Psoas muscle (tissue), 7 donors: ENCODE measurements at regions not wholly inside any gene's neighbourhood (a gene's known extent, or its start where the extent isn't known, plus 50 kb on each side); places are given as distances from the start of the nearest gene placed in this dataset.

Source experiments
- ATAC-seq, 4 donors: fragments of 200-7000 bp; cut with Tn5 transposase; one replicate each; pipeline ENCODE4 v1.9.1; 2020; ENCODE audit warnings: moderate library complexity in 3 of 4, mild to moderate bottlenecking in 2 of 4
- DNase-seq, 2 donors: peaks; one replicate each; pipeline ENCODE4 v3.0.0-alpha.2; 2020
- H3K27ac ChIP-seq: fragments of 200-600 bp; one replicate; pipeline ENCODE4 v1.8.0; 2022
- H3K27me3 ChIP-seq, 3 donors: fragments of 200-600 bp in 1 of 3; one replicate each; pipeline versions ENCODE4 v1.6.1 to v1.8.0; 2013 to 2022; ENCODE audit warnings: low read length in 2 of 3, mild to moderate bottlenecking in 2 of 3, moderate library complexity in 1 of 3; ENCODE audit not compliant: insufficient read depth in 3 of 3
- H3K36me3 ChIP-seq, 2 donors: fragments of 200-600 bp in 1 of 2; one replicate each; pipeline versions ENCODE4 v1.6.1 to v1.8.0; 2013 to 2022; ENCODE audit warnings: low read depth in 1 of 2, mild to moderate bottlenecking in 1 of 2, moderate library complexity in 1 of 2; ENCODE audit not compliant: insufficient read depth in 1 of 2
- H3K4me1 ChIP-seq: fragments of 200-600 bp; one replicate; pipeline ENCODE4 v1.8.0; 2022
- H3K4me3 ChIP-seq: fragments of 200-600 bp; one replicate; pipeline ENCODE4 v1.8.0; 2022; ENCODE audit warnings: mild to moderate bottlenecking
- H3K9me3 ChIP-seq: fragments of 200-600 bp; one replicate; pipeline ENCODE4 v1.8.0; 2022
- WGBS, 3 donors: extraction: QIAGEN DNeasy Blood & Tissue Kit; methylation state at CpG; one replicate each; pipeline versions ENCODE4 v1.1.6 to v1.1.7; 2013; 5-methylcytosine and 5-hydroxymethylcytosine counted together
- intact Hi-C, 2 donors: fragments of 100-400 bp; cut with DNase I; formaldehyde crosslinking; loops; one replicate each; pipeline versions ENCODE4 v1.11.0 to v1.14.2; 2022
- TF ChIP-seq, protein P1 (sequence below): fragments of 200-600 bp; IDR thresholded peaks from one replicate; pipeline ENCODE4 v1.8.0; 2022; ENCODE audit warnings: antibody characterized with exemption
- donor health status: healthy with polysubstance abuse.
- donor health status: DM: no; HTN: no; CAD: no; lungs with moderate emphysema.
- donor health status: Bipolar disorder and iron deficiency.
- donor health status: healthy.
- donor health status: DM: yes; HTN: yes; CAD: no.
- donor health status: DM: no; HTN: no; CAD: no.
- donor health status: DM: yes; HTN: yes; CAD: no.

DNA sequence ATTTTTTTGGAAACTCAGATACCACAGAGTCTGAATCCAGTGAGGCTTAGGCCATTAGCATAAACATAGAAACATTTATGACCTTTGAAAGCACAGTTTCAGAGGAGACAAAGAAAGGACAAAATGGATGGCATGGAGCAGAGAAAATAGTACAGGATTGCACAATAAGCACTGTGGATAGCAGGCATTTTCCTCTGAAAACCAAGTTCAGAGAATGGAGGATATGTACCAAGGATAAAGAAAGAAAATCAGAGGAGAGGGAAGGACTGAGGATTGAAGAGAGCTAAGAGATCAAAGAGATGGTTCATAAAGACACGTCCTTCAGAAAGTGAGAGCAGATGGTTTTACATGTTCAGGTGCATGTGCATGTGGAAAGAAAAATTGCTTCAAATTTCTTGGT lies 707.2 kb upstream of the CELF2 start:
- TF ChIP-seq, protein P1, sequence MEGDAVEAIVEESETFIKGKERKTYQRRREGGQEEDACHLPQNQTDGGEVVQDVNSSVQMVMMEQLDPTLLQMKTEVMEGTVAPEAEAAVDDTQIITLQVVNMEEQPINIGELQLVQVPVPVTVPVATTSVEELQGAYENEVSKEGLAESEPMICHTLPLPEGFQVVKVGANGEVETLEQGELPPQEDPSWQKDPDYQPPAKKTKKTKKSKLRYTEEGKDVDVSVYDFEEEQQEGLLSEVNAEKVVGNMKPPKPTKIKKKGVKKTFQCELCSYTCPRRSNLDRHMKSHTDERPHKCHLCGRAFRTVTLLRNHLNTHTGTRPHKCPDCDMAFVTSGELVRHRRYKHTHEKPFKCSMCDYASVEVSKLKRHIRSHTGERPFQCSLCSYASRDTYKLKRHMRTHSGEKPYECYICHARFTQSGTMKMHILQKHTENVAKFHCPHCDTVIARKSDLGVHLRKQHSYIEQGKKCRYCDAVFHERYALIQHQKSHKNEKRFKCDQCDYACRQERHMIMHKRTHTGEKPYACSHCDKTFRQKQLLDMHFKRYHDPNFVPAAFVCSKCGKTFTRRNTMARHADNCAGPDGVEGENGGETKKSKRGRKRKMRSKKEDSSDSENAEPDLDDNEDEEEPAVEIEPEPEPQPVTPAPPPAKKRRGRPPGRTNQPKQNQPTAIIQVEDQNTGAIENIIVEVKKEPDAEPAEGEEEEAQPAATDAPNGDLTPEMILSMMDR = no peak
- Histone ChIP-seq H3K27ac (no peak overlapping the region), H3K4me1 (no peaks in the 10 kb centered on the region), H3K36me3 (no peaks in the 10 kb centered on the region), H3K9me3 (no peaks in the 10 kb centered on the region), H3K4me3 (no peak overlapping the region), H3K27me3 (no peaks in the 10 kb centered on the region)
- 68 to 77% (median 71%) methylated on average over 1 of the region's 1 CpG for WGBS, 3 donors
- ATAC-seq (no peak), DNase-seq (no peak)
- intact Hi-C loops = no loop called here

DNA sequence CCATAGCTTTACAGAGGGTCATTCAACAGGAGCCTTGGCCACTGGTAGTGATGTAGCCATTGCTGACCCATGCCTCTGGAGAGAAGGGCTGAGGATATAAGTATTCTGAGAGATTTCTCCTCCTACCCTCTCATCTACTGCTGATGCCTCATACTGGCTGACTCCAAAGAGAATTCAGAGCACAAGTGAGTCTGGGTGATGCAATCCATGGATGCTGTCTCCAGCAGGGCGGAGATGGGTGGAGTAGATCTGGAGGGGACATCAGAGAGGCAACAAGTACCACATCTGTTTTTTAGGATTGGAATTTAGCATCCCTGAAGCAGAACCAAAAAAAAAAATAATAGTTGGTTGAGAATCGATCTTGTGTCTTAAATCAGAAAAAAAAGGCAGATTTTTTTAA lies 705.7 kb upstream of the CELF2 start:
- TF ChIP-seq, protein P1 = no peak
- H3K36me3 ChIP-seq = no peaks in the 10 kb centered on the region
- H3K4me3 ChIP-seq = no peak overlapping the region
- no peaks in the 10 kb centered on the region for H3K4me1 ChIP-seq
- WGBS, 3 donors = 74 to 83% (median 80%) methylated on average over 2 of the region's 2 CpGs
- intact Hi-C loops = no loop called here
- no peak for DNase-seq
- H3K9me3 ChIP-seq = no peaks in the 10 kb centered on the region
- no peaks in the 10 kb centered on the region for H3K27me3 ChIP-seq
- H3K27ac ChIP-seq = no peak overlapping the region
- no peak for ATAC-seq

DNA sequence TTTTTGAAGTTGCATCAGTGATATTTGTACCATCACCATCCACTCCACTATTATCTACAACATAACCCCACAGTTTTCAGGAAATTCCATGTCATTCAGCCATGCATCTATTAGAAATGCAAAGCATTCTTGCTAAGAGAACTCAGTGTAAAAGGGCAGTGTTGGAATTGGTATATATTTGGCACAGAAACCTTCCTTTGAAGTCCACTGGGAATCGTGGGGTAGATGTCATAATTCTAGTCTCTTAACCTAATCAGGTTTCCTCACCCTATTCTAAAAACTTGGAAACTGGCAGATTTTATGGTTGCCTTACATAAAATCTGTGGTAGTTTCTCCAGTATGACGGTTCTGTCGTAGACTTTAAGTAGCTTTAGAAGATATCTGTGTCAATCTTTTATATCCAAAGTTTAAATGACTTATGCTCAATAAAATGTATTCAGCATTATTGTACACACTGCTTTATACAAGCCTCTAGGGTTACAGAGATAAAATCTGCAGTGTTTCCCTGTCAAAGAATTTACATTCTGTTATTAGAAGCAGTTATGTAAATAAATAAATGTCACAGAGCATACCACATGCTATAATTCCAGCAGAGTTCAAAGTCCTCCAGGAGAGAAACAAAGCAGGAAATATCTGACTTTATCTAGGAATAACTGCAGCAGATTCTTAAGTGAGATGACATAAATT lies 704.4 kb upstream of the CELF2 start:
- WGBS, 3 donors = 42 to 52% (median 42%) methylated on average over 3 of the region's 3 CpGs
- Histone ChIP-seq H3K27ac (no peak overlapping the region), H3K4me1 (no peaks in the 10 kb centered on the region), H3K27me3 (no peaks in the 10 kb centered on the region), H3K9me3 (no peaks in the 10 kb centered on the region), H3K4me3 (no peak overlapping the region), H3K36me3 (no peaks in the 10 kb centered on the region)
- DNase-seq = no peak
- TF ChIP-seq, protein P1 = no peak
- no peak for ATAC-seq
- intact Hi-C loops = no loop called here

DNA sequence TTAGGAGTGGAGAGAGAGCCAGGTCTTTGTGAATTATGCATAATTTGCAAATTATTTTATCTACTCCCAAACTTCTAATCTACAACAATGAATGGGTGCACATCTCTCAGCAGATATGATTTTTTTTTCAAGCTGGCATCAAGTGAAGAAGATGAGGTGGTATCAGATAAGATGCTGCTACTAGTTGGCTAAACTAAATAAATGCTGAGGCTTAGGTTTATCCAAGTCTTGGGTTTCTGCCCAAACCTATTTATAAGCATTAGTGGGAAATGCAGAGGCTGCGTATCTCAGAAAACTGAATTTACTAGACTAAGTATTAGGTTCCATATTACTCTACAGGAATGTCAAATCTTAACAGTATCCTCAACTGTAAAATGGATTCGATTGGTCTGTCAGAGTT lies 703.0 kb upstream of the CELF2 start:
- no peaks in the 10 kb centered on the region for H3K36me3 ChIP-seq
- no peak overlapping the region for H3K27ac ChIP-seq
- WGBS, 3 donors = 78 to 87% (median 79%) methylated on average over 2 of the region's 2 CpGs
- DNase-seq = no peak
- ATAC-seq = no peak
- no peaks in the 10 kb centered on the region for H3K9me3 ChIP-seq
- no peak overlapping the region for H3K4me3 ChIP-seq
- H3K27me3 ChIP-seq = no peaks in the 10 kb centered on the region
- no peaks in the 10 kb centered on the region for H3K4me1 ChIP-seq
- TF ChIP-seq, protein P1 = no peak
- intact Hi-C loops = no loop called here

DNA sequence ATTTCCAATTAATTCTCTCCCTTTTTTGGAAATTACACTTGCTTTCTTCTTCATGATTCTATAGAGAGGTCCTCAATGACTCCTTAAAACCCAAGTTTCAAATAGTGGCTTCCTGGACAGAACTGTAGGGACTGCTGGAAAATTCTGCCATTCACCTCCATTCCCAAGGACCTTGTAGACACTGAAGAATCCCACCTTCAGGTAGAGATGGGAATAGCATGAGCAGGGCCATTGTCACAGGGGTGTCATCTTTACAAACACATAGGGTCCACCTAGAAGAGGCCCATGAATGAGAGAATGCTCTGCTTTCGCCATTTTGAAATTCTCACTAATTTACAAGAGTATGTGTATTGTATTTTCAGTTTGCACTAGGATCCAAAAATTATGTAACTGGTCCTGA lies 701.7 kb upstream of the CELF2 start:
- Histone ChIP-seq H3K4me1 (no peaks in the 10 kb centered on the region), H3K27me3 (no peaks in the 10 kb centered on the region), H3K27ac (no peak overlapping the region), H3K36me3 (no peaks in the 10 kb centered on the region), H3K4me3 (no peak overlapping the region), H3K9me3 (no peaks in the 10 kb centered on the region)
- no peak for DNase-seq
- WGBS, 3 donors = 85 to 95% (median 88%) methylated on average over 1 of the region's 1 CpG
- TF ChIP-seq, protein P1 = no peak
- ATAC-seq = no peak
- intact Hi-C loops = no loop called here
